GM13976 (cell line): ENCODE measurements at regions not wholly inside any gene's neighbourhood (a gene's known extent, or its start where the extent isn't known, plus 50 kb on each side); places are given as distances from the start of the nearest gene placed in this dataset.

Experiments used
- DNase-seq: peaks from one replicate; pipeline ENCODE4 v3.0.0; 2012; ENCODE audit warnings: low spot score
- in situ Hi-C: fragments of 300-500 bp; cut with MboI; formaldehyde crosslinking; loops from one replicate; pipeline ENCODE4 v1.12.0; 2022; ENCODE audit warnings: low sequenced_read_pairs, mixed read lengths, inconsistent platforms; ENCODE audit not compliant: unreplicated experiment
- TF ChIP-seq, protein P1 (sequence below): IDR thresholded peaks from 2 replicates; pipeline ENCODE4 v1.5.1; 2012; ENCODE audit warnings: borderline replicate concordance, mild to moderate bottlenecking; ENCODE audit not compliant: insufficient read depth; ENCODE audit errors: extremely low read depth, missing control alignments, control extremely low read depth

GRCh38 chr6:5869261-5869660 is 137.5 kb downstream of the NRN1 start:
- in situ Hi-C loops = no loop called here
- DNase-seq = no peak
- TF ChIP-seq, protein P1, sequence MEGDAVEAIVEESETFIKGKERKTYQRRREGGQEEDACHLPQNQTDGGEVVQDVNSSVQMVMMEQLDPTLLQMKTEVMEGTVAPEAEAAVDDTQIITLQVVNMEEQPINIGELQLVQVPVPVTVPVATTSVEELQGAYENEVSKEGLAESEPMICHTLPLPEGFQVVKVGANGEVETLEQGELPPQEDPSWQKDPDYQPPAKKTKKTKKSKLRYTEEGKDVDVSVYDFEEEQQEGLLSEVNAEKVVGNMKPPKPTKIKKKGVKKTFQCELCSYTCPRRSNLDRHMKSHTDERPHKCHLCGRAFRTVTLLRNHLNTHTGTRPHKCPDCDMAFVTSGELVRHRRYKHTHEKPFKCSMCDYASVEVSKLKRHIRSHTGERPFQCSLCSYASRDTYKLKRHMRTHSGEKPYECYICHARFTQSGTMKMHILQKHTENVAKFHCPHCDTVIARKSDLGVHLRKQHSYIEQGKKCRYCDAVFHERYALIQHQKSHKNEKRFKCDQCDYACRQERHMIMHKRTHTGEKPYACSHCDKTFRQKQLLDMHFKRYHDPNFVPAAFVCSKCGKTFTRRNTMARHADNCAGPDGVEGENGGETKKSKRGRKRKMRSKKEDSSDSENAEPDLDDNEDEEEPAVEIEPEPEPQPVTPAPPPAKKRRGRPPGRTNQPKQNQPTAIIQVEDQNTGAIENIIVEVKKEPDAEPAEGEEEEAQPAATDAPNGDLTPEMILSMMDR = no peak

DNA sequence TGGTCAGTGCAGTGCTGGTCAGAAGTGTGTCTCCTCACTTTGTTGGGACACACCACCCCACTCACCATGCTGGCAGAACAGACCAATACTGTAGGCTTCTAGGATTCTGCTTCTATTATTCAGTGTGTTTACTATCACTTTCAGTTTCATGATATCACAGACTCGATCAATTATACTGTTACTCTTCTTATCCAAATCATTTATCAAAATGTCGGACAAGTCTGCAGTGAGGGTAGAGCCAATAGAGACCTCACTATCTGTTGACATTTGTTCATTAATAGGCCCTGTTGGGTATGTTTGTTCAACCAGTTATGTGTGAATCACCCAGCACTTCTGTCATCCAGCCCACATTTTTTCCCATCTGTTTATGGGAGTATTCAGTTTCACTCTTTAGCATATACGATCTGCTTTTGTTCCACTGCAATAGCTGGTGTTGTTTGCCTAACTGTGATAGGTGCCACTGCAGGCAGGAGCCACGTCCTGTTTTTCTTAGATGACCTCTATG is 140.1 kb downstream of the NRN1 start:
- no peak for DNase-seq
- TF ChIP-seq, protein P1 = no peak
- in situ Hi-C loops = no loop called here

- in situ Hi-C loops = no loop called here
- TF ChIP-seq, protein P1 = no peak
- DNase-seq = no peak
These were observed 141.2 kb downstream of the NRN1 start for GRCh38 chr6:5865506-5866031.

DNA sequence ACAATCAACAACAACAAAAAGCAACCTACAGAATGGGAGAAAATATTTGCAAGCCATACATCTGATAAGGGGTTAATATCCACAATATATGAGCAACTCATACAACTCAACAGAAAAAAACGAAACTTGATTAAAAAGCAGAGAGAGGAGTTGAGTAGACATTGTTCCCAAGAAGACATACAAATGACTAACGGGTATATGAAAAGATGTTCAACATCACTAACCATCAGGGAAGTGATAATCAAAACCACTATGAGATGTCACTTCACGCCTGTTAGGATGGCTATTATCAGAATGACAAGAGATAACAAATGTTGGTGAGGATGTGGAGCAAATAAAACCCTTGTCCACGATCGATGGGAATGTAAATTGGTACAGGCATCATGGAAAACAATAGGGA is 145.9 kb downstream of the NRN1 start:
- DNase-seq = no peak
- in situ Hi-C loops = no loop called here
- TF ChIP-seq, protein P1 = no peak

GRCh38 chr6:5855787-5856470 is 150.8 kb downstream of the NRN1 start:
- no peak for DNase-seq
- TF ChIP-seq, protein P1 = no peak
- in situ Hi-C loops = no loop called here

GRCh38 chr6:5854899-5855298 is 151.8 kb downstream of the NRN1 start:
- in situ Hi-C loops = no loop called here
- no peak for DNase-seq
- TF ChIP-seq, protein P1 = no peak
